Hepatocyte (in vitro differentiated cells): ENCODE measurements at regions not wholly inside any gene's neighbourhood (a gene's known extent, or its start where the extent isn't known, plus 50 kb on each side); places are given as distances from the start of the nearest gene placed in this dataset.

ENCODE experiments used
- EZH2 ChIP-seq: fragments of 200-600 bp; sonication (generic); IDR thresholded peaks from 2 replicates; pipeline ENCODE4 v1.6.1; 2016; ENCODE audit warnings: antibody characterized with exemption, mild to moderate bottlenecking, borderline replicate concordance
- EZH2phosphoT487 ChIP-seq: fragments of 200-600 bp; sonication (generic); IDR thresholded peaks from one replicate; pipeline ENCODE4 v1.6.1; 2018; ENCODE audit warnings: antibody characterized with exemption, mild to moderate bottlenecking, low read depth, moderate library complexity; ENCODE audit not compliant: unreplicated experiment, severe bottlenecking
- TF ChIP-seq, protein P1 (sequence below): fragments of 200-600 bp; sonication (generic); IDR thresholded peaks from 2 replicates; pipeline ENCODE4 v1.5.1; 2016; ENCODE audit warnings: antibody characterized with exemption, mild to moderate bottlenecking; ENCODE audit not compliant: poor library complexity

DNA sequence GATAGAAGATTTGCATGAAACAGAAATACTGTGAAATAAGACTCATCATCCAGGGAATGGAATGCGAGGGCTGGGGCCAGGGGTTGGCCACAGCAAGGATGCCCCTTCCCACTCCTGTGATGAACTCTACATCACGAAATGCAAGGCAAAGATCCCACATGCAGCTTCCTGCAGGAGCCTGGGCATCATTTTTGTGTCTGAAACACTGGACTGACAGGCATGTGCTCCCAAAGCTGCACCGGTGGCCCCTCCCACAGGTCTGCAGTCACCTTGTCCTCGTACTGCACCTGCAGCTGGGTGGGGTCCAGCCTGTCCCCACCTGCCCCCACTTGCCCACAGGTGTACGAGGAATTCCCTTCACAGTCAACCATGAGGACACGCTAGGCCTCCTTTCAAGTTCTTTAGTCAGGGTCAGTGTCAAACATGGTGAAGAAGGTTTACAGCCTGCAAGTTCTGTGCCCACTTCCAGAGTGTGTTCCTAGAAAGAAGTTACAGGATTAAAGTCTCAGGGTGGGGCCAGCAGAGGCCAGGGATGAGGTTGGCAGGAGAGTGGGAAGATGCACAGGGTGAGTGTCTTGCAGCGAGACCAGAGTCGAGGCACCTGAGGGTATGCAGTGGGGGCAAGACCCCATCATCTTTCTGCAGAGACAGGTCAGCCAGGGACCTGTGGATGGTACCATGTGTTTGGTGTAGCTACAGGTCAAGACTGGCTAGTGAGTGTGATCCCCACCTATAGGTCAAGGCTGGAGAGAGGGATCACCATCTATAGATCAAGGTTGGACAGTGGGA is 155.0 kb upstream of the IRX2 start:
- TF ChIP-seq EZH2: no peak
- TF ChIP-seq, protein P1, sequence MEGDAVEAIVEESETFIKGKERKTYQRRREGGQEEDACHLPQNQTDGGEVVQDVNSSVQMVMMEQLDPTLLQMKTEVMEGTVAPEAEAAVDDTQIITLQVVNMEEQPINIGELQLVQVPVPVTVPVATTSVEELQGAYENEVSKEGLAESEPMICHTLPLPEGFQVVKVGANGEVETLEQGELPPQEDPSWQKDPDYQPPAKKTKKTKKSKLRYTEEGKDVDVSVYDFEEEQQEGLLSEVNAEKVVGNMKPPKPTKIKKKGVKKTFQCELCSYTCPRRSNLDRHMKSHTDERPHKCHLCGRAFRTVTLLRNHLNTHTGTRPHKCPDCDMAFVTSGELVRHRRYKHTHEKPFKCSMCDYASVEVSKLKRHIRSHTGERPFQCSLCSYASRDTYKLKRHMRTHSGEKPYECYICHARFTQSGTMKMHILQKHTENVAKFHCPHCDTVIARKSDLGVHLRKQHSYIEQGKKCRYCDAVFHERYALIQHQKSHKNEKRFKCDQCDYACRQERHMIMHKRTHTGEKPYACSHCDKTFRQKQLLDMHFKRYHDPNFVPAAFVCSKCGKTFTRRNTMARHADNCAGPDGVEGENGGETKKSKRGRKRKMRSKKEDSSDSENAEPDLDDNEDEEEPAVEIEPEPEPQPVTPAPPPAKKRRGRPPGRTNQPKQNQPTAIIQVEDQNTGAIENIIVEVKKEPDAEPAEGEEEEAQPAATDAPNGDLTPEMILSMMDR: no peak
- TF ChIP-seq EZH2phosphoT487: no peak
